ENCODE measurements at regions not wholly inside any gene's neighbourhood (a gene's known extent, or its start where the extent isn't known, plus 50 kb on each side); places are given as distances from the start of the nearest gene placed in this dataset.

DNA sequence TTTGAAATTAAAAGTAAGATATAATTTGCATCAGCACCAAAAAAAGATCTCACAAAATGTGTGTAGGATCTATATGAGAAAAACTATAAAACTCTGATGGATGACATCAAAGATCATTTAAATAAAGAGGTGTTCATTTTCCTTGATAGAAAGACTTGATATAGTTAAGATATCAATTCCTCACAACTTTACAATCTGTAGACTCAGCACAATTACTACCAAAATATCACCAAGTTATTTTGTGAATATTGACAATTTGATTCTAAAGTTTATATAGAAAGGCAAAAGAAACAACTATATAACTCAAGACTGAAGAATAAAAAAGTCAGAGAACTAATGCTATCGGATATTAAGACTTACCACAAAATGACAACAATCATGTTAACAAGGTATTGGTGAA lies 638.9 kb downstream of the HS3ST4 start:
- no peaks in the 10 kb centered on the region for H3K4me1 Mint-ChIP-seq (ENCODE audit: insufficient read depth, unreplicated experiment)
- H3K27ac Mint-ChIP-seq (ENCODE audit: low read depth, unreplicated experiment) = no peak overlapping the region
- no peak overlapping the region for H3K4me3 Mint-ChIP-seq (ENCODE audit: unreplicated experiment)
- TF ChIP-seq, protein P1, sequence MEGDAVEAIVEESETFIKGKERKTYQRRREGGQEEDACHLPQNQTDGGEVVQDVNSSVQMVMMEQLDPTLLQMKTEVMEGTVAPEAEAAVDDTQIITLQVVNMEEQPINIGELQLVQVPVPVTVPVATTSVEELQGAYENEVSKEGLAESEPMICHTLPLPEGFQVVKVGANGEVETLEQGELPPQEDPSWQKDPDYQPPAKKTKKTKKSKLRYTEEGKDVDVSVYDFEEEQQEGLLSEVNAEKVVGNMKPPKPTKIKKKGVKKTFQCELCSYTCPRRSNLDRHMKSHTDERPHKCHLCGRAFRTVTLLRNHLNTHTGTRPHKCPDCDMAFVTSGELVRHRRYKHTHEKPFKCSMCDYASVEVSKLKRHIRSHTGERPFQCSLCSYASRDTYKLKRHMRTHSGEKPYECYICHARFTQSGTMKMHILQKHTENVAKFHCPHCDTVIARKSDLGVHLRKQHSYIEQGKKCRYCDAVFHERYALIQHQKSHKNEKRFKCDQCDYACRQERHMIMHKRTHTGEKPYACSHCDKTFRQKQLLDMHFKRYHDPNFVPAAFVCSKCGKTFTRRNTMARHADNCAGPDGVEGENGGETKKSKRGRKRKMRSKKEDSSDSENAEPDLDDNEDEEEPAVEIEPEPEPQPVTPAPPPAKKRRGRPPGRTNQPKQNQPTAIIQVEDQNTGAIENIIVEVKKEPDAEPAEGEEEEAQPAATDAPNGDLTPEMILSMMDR (IDR thresholded peaks at IDR 0.05; ENCODE audit: unreplicated experiment) = no peak
- no peak for DNase-seq (ENCODE audit: unreplicated experiment)
- H3K9me3 Mint-ChIP-seq (ENCODE audit: unreplicated experiment) = peaks cover 58% of the 10 kb centered on the region
- intact Hi-C loops (cut with micrococcal nuclease) = no loop called here
- H3K27me3 Mint-ChIP-seq (ENCODE audit: insufficient read depth, unreplicated experiment) = no peaks in the 10 kb centered on the region
- ChIA-PET POLR2A (no interaction called here), CTCF (no interaction called here)
- no peaks in the 10 kb centered on the region for H3K36me3 Mint-ChIP-seq (ENCODE audit: insufficient read depth, unreplicated experiment)
- BruUV-seq (replicated peaks) = no TSS peak

DNA sequence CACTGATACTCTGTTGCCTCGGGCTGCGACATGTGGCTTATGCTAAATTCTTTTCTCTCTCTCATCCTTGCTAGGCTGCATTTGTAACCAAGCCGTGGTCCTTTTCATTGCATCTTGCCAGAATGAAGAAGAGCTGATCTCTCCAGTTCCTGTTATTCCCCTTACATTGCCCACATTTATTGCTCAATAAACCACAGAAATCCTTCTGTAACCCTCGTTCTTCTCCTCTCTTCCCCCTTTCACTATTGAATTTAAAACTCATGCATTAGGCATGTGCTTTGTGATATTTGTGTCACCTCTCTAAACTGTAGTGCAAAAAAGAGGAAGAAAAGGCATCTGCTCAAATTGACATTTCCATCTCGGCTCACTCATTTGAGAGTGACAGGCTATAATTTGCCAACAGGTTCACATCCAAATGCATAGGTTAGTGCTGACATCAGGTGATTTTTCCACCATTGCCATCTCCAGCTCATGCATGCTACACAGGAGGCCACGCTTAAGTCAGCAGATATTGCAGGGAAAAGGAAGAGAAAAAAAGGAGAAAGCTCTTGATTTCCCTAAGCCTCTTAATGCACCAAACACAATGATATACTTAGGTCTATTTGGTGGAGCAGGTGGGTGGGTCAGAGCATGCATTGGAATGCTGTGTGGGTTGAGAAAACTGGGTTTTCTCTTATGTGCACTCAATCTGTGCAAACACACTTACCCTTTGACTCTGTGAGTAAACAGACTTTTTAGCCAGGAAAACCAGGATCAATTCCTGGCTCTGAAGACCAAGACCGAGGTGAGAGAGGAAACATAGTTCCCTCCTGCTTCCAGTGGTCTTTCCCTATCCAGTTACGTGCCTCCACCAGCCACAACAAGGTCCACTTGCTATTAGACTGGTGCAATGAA lies 642.7 kb downstream of the HS3ST4 start:
- BruUV-seq (replicated peaks) = no TSS peak
- TF ChIP-seq, protein P1 (IDR thresholded peaks at IDR 0.05; ENCODE audit: unreplicated experiment) = no peak
- no peak overlapping the region for H3K27ac Mint-ChIP-seq (ENCODE audit: low read depth, unreplicated experiment)
- CTCF ChIA-PET = interaction anchor here (0.7 kb wide), 1 partner anchor 28 kb away, joined by 3 read pairs; no protein-coding TSS in a partner anchor
- H3K9me3 Mint-ChIP-seq (ENCODE audit: unreplicated experiment) = peaks cover 46% of the 10 kb centered on the region
- no peak overlapping the region for H3K4me3 Mint-ChIP-seq (ENCODE audit: unreplicated experiment)
- POLR2A ChIA-PET = interaction anchor here (0.6 kb wide), 1 partner anchor 1371 kb away, joined by 3 read pairs; no protein-coding TSS in a partner anchor
- no peak for DNase-seq (ENCODE audit: unreplicated experiment)
- no peaks in the 10 kb centered on the region for H3K36me3 Mint-ChIP-seq (ENCODE audit: insufficient read depth, unreplicated experiment)
- H3K4me1 Mint-ChIP-seq (ENCODE audit: insufficient read depth, unreplicated experiment) = no peaks in the 10 kb centered on the region
- no peaks in the 10 kb centered on the region for H3K27me3 Mint-ChIP-seq (ENCODE audit: insufficient read depth, unreplicated experiment)
- intact Hi-C loops (cut with micrococcal nuclease) = no loop called here

DNA sequence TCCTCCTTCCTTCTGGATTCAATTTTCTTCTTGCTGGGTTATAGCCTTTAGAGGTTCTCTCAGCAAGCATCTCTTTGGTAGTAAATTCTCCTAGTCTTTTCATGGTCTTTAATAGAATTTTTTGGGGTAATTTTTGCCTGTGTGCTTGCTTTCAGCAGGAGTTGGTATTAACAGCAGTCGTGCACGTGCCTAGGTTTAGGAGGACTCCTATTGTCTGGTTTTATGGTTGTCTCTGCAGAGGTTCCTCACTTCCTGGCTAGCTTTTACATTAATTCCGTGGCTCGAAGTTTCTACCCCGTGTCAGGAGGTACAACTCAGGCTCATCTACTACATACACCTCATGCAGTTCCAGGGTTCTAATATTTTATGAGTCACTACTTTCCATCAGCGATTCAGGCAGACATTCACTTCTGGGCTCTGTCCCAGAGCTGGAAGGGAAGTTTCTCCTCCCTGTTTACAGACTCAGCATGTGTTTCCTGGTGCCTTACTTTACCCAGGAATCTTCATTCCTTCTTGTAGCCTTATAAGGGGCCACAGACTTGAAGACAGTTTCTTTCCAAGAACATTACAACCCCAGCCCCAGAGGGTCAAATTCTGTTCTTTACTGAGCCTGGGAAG lies 643.6 kb downstream of the HS3ST4 start:
- DNase-seq (ENCODE audit: unreplicated experiment) = no peak
- H3K27me3 Mint-ChIP-seq (ENCODE audit: insufficient read depth, unreplicated experiment) = no peaks in the 10 kb centered on the region
- H3K36me3 Mint-ChIP-seq (ENCODE audit: insufficient read depth, unreplicated experiment) = no peaks in the 10 kb centered on the region
- no peak overlapping the region for H3K4me3 Mint-ChIP-seq (ENCODE audit: unreplicated experiment)
- TF ChIP-seq, protein P1 (IDR thresholded peaks at IDR 0.05; ENCODE audit: unreplicated experiment) = no peak
- intact Hi-C loops (cut with micrococcal nuclease) = no loop called here
- no peak overlapping the region for H3K27ac Mint-ChIP-seq (ENCODE audit: low read depth, unreplicated experiment)
- no TSS peak for BruUV-seq (replicated peaks)
- ChIA-PET POLR2A (no interaction called here), CTCF (no interaction called here)
- H3K4me1 Mint-ChIP-seq (ENCODE audit: insufficient read depth, unreplicated experiment) = no peaks in the 10 kb centered on the region
- H3K9me3 Mint-ChIP-seq (ENCODE audit: unreplicated experiment) = peaks cover 46% of the 10 kb centered on the region

DNA sequence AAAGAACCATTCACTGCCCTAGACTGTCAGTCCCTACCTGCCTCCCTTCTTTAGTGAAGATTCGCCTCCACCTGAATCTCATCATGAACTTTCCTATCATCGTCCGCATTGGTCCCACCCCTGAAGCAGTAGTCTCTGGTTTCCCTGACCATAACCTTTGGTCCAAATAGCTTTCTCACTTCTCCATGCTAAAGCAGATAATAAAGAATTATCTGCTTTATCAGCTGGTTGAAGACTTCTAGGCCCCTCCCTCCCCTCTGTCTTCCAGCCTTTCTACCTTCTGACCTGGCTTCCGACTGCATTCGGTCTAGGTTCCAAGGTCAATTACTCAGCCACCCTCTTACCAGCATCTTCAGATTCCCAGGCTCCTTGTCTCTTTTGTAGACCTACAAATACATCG lies 650.9 kb downstream of the HS3ST4 start:
- no TSS peak for BruUV-seq (replicated peaks)
- CTCF ChIA-PET = interaction anchor here (0.7 kb wide), 1 partner anchor 211 kb away, joined by 3 read pairs; no protein-coding TSS in a partner anchor

More for the DNA sequence above, 650.9 kb downstream of the HS3ST4 start:
- POLR2A ChIA-PET = no interaction called here
- H3K4me3 Mint-ChIP-seq (ENCODE audit: unreplicated experiment) = no peak overlapping the region
- no peaks in the 10 kb centered on the region for H3K36me3 Mint-ChIP-seq (ENCODE audit: insufficient read depth, unreplicated experiment)
- DNase-seq (ENCODE audit: unreplicated experiment) = no peak
- no peaks in the 10 kb centered on the region for H3K4me1 Mint-ChIP-seq (ENCODE audit: insufficient read depth, unreplicated experiment)
- H3K27ac Mint-ChIP-seq (ENCODE audit: low read depth, unreplicated experiment) = no peak overlapping the region
- intact Hi-C loops (cut with micrococcal nuclease) = no loop called here
- H3K27me3 Mint-ChIP-seq (ENCODE audit: insufficient read depth, unreplicated experiment) = no peaks in the 10 kb centered on the region
- peaks cover 49% of the 10 kb centered on the region for H3K9me3 Mint-ChIP-seq (ENCODE audit: unreplicated experiment)
- TF ChIP-seq, protein P1 (IDR thresholded peaks at IDR 0.05; ENCODE audit: unreplicated experiment) = no peak

Measured in MCF 10A (cell line).